Upper lobe of left lung (tissue), 6 donors: ENCODE measurements at regions not wholly inside any gene's neighbourhood (a gene's known extent, or its start where the extent isn't known, plus 50 kb on each side); places are given as distances from the start of the nearest gene placed in this dataset.
A peak's percentile ranks its signal among the peaks of the same experiment; 100 is the strongest.

Experiments used
- ATAC-seq, 2 donors: fragments of 200-7000 bp; cut with Tn5 transposase; one replicate each; pipeline ENCODE4 v1.9.1; 2022; ENCODE audit warnings: mild to moderate bottlenecking in 2 of 2, moderate library complexity in 2 of 2; ENCODE audit not compliant: low FRiP score in 2 of 2
- DNase-seq, 2 donors: peaks; one replicate each; pipeline ENCODE4 v3.0.0-alpha.2; 2019 to 2020
- H3K27ac ChIP-seq, 4 donors: fragments of 200-600 bp; sonication (generic); one replicate each; pipeline ENCODE4 v1.5.1; 2016 to 2019
- H3K27me3 ChIP-seq, 4 donors: fragments of 200-600 bp; sonication (generic); one replicate each; pipeline ENCODE4 v1.5.1; 2017 to 2019
- H3K36me3 ChIP-seq, 4 donors: fragments of 200-600 bp; sonication (generic); one replicate each; pipeline ENCODE4 v1.5.1; 2016 to 2019
- H3K4me1 ChIP-seq, 4 donors: fragments of 200-600 bp; sonication (generic); one replicate each; pipeline ENCODE4 v1.5.1; 2018 to 2019
- H3K4me3 ChIP-seq, 4 donors: fragments of 200-600 bp; sonication (generic); one replicate each; pipeline ENCODE4 v1.5.1; 2017 to 2019; ENCODE audit warnings: mild to moderate bottlenecking in 2 of 4, moderate library complexity in 1 of 4
- H3K9me3 ChIP-seq, 4 donors: fragments of 200-600 bp; sonication (generic); one replicate each; pipeline ENCODE4 v1.5.1; 2018 to 2019
- CTCF ChIP-seq, 6 experiments: fragments of 450-650 bp in 4 of 6; fragments of 200-600 bp in 2 of 6; sonication (generic) in 2 of 6; IDR thresholded peaks; one replicate each; pipeline ENCODE4 v1.5.1; 2016 to 2019; ENCODE audit warnings: antibody characterized with exemption in 6 of 6
- EP300 ChIP-seq, 4 donors: sonication (generic); formaldehyde crosslinking; IDR thresholded peaks; one replicate each; pipeline ENCODE4 v1.5.1; 2017; ENCODE audit warnings: antibody characterized with exemption in 4 of 4, control low read depth in 2 of 4
- POLR2A ChIP-seq, 4 donors: fragments of 450-650 bp; IDR thresholded peaks; one replicate each; pipeline ENCODE4 v1.5.1; 2016 to 2017; ENCODE audit warnings: antibody characterized with exemption in 4 of 4, mild to moderate bottlenecking in 2 of 4
- POLR2AphosphoS5 ChIP-seq, 2 donors: sonication (generic); formaldehyde crosslinking; IDR thresholded peaks; one replicate each; pipeline ENCODE4 v1.5.1; 2017; ENCODE audit warnings: antibody characterized with exemption in 2 of 2
- WGBS, 2 donors: methylation state at CpG; one replicate each; pipeline ENCODE4 v1.1.5; 2017 to 2018; 5-methylcytosine and 5-hydroxymethylcytosine counted together
- donor health status: DM: no; HTN: no; CAD: no; lungs with moderate emphysema.
- donor health status: DM: no; HTN: yes; CAD: no; lungs with severe emphysema.

GRCh38 chr2:221243771-221244170 is 328.3 kb downstream of the EPHA4 start:
- 94 to 97% methylated on average over 2 of the region's 2 CpGs for WGBS, 2 donors
- TF ChIP-seq POLR2AphosphoS5 (IDR thresholded peaks at IDR 0.05) (no peak), EP300 (IDR thresholded peaks at IDR 0.05) (no peak)
- no peak for DNase-seq
- ATAC-seq, result no peak
- no peak overlapping the region for H3K27ac ChIP-seq
- H3K27me3 ChIP-seq, result no peaks in the 10 kb centered on the region
- no peaks in the 10 kb centered on the region for H3K4me1 ChIP-seq
- no peak overlapping the region for H3K4me3 ChIP-seq
- no peaks in the 10 kb centered on the region for H3K9me3 ChIP-seq
- H3K36me3 ChIP-seq, result no peaks in the 10 kb centered on the region

- Histone ChIP-seq H3K4me3 (no peak overlapping the region), H3K36me3 (no peaks in the 10 kb centered on the region), H3K4me1 (no peaks in the 10 kb centered on the region), H3K27ac (no peak overlapping the region), H3K9me3 (no peaks in the 10 kb centered on the region), H3K27me3 (no peaks in the 10 kb centered on the region)
- ATAC-seq, result no peak
- TF ChIP-seq EP300 (IDR thresholded peaks at IDR 0.05) (no peak), POLR2AphosphoS5 (IDR thresholded peaks at IDR 0.05) (no peak), CTCF (IDR thresholded peaks at IDR 0.05) (no peak), POLR2A (IDR thresholded peaks at IDR 0.05) (no peak)
- DNase-seq, result no peak
- WGBS, 2 donors, result 67 to 79% methylated on average over 3 of the region's 3 CpGs
Measured at GRCh38 chr2:221245045-221245444, 327.1 kb downstream of the EPHA4 start.

GRCh38 chr2:221245772-221246171 is 326.3 kb downstream of the EPHA4 start:
- no peak overlapping the region for H3K27ac ChIP-seq
- DNase-seq (no peak), ATAC-seq (no peak)
- H3K4me1 ChIP-seq, result no peaks in the 10 kb centered on the region
- H3K27me3 ChIP-seq, result no peaks in the 10 kb centered on the region
- TF ChIP-seq EP300 (IDR thresholded peaks at IDR 0.05) (no peak), POLR2A (IDR thresholded peaks at IDR 0.05) (no peak), CTCF (IDR thresholded peaks at IDR 0.05) (no peak), POLR2AphosphoS5 (IDR thresholded peaks at IDR 0.05) (no peak)
- WGBS, 2 donors, result 95 to 100% methylated on average over 2 of the region's 2 CpGs
- no peaks in the 10 kb centered on the region for H3K36me3 ChIP-seq
- no peak overlapping the region for H3K4me3 ChIP-seq
- H3K9me3 ChIP-seq, result no peaks in the 10 kb centered on the region

GRCh38 chr2:221254299-221254698 is 317.8 kb downstream of the EPHA4 start:
- Histone ChIP-seq H3K4me1 (no peaks in the 10 kb centered on the region), H3K9me3 (no peaks in the 10 kb centered on the region), H3K36me3 (no peaks in the 10 kb centered on the region), H3K27me3 (no peaks in the 10 kb centered on the region), H3K27ac (no peak overlapping the region), H3K4me3 (no peak overlapping the region)
- DNase-seq, result peak in 1 of 2 donors; percentile 28
- no peak for TF ChIP-seq POLR2A (IDR thresholded peaks at IDR 0.05)
- no peak for TF ChIP-seq EP300 (IDR thresholded peaks at IDR 0.05)
- TF ChIP-seq CTCF (IDR thresholded peaks at IDR 0.05), result no peak
- TF ChIP-seq POLR2AphosphoS5 (IDR thresholded peaks at IDR 0.05), result no peak
- WGBS, 2 donors, result 46 to 85% methylated on average over 4 of the region's 4 CpGs
- ATAC-seq, result peak in 1 of 2 donors; percentile 59

- Histone ChIP-seq H3K27me3 (no peaks in the 10 kb centered on the region), H3K4me1 (no peaks in the 10 kb centered on the region), H3K9me3 (no peaks in the 10 kb centered on the region), H3K36me3 (no peaks in the 10 kb centered on the region), H3K27ac (no peak overlapping the region), H3K4me3 (no peak overlapping the region)
- ATAC-seq (no peak), DNase-seq (no peak)
- TF ChIP-seq CTCF (IDR thresholded peaks at IDR 0.05) (no peak), EP300 (IDR thresholded peaks at IDR 0.05) (no peak)
- WGBS, 2 donors, result 58 to 72% methylated on average over 5 of the region's 5 CpGs
Measured at GRCh38 chr2:221255862-221256261, 316.2 kb downstream of the EPHA4 start.
